NCI-H2107 (cell line): ENCODE measurements at regions not wholly inside any gene's neighbourhood (a gene's known extent, or its start where the extent isn't known, plus 50 kb on each side); places are given as distances from the start of the nearest gene placed in this dataset.

Experiments used
- DNase-seq: peaks from one replicate; lab custom pipeline; 2025; lab: John Stamatoyannopoulos, UW

DNA sequence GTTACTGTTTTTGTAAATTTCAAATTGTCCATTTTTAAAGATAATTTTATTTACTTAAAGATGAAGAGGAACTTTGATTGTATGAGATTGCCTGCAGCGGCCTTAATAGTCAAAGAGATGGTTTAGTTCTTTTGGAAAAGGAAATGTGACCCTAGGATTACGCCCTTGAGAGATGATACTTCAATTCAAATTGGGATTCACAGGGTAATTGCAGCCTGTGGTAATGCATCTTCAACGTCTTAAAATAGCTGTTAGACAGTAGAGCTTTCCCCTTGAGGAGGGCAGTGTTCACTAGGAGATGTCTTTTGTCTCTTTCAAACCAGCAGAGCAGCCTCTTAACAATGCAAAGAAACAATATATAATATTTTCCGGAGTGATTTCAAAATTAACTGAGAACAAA lies 127.1 kb downstream of the TAF11L14 start:
- no peak for DNase-seq

DNA sequence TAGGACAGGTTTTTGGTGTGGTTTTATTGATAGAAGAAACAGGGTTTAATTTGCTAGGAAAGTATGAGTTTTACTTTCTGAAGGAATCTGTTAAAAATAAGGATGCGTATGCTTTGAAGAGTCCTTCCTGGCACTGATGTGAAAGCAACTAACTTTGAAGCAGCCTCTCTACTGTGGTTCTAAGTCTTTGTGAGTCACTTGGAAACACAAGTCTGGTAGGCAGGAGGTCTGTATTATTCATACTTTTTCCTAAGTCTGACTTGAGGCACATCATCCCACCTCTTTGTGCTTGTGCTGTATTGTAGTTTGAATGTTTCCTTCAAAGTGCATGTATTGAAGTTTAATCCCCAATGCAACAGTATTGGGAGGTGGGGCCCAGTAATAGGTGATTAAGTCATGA lies 129.0 kb downstream of the TAF11L14 start:
- DNase-seq, result no peak

DNA sequence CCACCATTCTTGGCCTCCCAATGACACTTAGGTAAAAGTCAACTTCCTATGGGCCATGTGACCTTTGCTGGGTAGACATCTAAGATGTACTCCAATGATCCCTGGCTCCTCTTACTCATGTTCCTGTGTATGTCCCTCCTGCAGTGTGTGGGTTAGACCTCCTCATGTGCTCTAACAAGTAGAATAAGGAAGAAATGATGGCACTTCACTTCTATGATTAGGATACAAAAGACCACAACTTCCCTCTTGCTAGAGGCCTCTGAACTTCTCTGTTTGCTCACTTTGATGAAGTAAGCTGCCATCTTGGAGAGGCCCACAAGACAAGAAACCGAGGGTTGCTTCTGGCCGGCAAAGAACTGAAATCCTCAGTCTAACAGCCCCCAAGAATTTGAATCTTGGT lies 131.8 kb downstream of the TAF11L14 start:
- DNase-seq, result no peak

- DNase-seq, result no peak
Measured at GRCh38 chr5:17769277-17769676, 135.0 kb downstream of the TAF11L14 start.

DNA sequence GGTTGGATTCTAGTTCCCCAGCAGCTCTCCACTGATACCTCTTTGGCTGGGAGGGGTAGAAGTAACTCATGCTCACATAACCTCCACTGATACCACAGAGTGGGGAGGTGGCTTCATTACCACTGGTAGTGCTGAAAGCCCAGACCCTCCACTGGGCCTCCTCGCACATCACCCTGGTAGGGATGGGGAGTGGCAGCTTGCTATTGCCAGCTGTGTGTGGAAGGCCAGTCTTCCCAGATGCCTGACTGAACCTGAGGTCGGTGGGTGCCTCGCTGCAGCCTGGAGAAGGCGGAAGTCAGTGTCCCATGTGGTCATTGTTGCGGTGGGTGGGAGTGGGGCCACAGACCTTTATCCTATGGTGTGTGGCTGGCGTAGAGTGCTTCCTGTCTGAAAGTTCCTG lies 138.0 kb downstream of the TAF11L14 start:
- DNase-seq, result no peak

DNA sequence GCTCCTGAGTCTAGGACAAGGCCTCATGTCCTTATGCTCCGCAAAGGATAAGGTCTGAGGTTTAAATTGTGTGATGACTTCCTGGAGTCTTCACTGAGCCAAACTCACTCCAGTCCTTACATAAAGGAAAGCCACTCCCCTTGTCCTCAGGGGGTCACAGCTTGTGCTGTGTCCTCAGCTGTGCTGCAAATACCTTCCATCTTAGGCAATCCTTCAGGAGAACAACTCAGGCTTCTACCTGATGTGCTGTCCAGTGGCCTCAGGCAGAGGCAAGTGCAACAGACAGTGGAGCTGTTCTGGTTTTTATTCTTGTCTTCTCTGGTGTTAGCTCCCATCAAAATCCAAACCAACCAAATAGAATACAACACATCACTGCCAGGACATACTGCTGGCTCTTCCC lies 151.5 kb downstream of the TAF11L14 start:
- no peak for DNase-seq

DNA sequence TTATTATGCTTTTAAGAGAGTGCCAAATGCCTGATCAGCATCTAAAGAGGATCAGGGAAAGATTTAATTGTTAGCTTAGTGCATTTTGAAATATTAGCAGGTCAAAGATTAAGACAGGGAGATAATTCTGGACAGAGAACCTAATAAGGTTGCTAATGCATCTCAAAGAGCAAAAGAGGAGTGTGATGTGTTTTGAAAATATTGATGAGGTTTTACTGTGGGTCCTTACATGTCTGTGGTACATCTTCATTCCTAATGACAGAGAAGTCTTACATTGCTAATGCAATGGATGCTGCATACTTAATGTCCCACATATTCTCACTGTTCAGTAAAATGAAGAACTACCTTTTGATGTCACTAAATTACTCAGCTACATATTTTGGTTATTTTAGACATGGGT lies 154.1 kb downstream of the TAF11L14 start:
- no peak for DNase-seq

DNA sequence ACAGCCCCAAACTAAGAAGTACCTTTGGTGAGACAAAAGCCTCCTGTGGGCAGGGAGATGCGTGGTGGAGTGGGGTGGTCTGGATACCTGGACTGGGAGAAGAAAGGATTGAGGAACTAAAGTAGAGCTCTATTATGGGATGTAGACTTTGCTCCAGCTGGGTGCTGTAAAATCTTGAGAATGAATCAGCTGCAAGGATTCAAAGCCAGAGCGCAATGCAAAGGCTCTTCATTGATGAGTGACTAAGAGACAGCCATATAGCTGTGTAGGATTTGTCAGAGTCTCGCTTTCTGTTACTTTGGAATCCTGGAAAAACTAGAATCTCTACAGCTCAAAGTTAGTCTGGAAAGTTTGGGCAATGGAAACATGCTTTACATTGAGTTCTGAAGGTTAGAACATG lies 159.9 kb downstream of the TAF11L14 start:
- no peak for DNase-seq

GRCh38 chr5:17794815-17795214 lies 160.6 kb downstream of the TAF11L14 start:
- no peak for DNase-seq

DNA sequence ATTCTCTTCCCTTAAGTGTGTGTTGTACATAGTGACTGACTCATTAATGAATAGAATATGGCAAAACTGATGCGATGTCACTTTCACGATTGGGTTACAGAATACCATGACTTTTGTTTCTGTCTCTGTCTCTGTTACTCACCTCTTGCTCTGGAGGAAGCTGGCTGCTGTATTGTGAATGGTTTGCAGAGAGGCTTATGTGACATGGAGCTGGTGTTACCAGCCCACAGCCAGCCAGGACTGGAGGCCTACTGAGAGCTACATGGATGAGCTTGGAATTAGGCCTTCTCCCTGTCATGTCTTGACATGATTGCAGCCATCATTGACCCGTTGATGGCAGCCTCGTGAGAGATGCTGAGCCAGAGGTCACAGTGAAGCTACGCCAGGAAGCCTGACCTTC lies 161.9 kb downstream of the TAF11L14 start:
- no peak for DNase-seq

- no peak for DNase-seq
Measured at GRCh38 chr5:17796757-17797396, 162.6 kb downstream of the TAF11L14 start.

DNA sequence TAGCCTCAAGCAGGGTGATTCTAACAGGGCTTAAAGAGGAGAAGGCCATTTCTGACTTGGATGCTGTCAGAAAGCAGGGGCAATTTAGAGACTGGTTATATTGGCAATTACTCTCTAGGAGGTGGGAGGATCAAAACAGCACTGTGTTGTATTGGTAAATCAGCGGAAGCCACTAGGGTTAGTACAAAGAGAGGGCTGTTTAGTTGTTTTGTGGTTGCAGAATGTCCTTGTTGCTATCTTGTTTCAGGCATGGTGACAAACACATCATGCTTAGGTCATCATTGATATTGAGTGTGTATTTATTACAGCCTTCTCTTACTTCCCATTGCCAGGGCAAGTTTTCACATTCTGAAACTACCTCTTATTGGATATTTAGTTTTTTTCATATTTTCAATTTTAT lies 165.3 kb downstream of the TAF11L14 start:
- no peak for DNase-seq

DNA sequence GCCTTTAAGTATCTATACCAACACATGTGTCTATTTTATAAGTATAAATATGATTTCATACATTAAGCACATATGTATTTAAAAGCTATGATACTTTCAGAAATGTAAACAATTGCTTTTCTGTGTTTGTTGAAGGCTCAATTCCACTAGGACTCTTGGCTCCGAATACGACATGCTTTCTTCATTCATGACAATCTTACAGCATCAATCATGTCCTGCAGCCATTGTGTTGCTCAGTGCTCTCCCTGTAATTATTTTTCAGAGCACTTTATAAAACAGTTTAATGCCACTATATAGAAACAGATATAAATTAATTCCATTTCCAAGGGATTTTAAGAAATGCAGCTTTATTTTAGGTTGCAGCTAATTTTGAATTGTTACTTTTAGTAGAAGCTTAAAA lies 167.3 kb downstream of the TAF11L14 start:
- DNase-seq, result no peak

GRCh38 chr5:17802256-17802655 lies 168.0 kb downstream of the TAF11L14 start:
- DNase-seq, result no peak

DNA sequence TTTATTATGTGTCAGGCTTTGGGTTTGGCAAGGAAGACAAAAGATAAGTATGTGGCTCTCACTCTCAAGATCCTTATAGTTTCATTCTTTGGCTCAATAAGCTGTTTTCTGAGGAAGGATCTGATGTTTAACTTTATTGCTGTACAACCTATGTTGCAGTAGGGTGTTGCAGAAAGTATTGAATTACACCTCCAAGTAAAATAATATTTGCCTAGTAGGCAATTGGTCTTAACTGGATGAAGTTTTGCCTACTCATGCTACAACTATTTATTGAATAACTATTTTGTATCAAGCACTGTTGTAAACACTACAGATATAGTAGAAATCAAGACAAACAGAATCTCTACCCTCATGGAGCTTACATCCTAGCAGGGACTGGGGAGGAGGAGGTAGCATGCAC lies 169.7 kb downstream of the TAF11L14 start:
- DNase-seq, result no peak

GRCh38 chr5:17805227-17805825 lies 171.1 kb downstream of the TAF11L14 start:
- no peak for DNase-seq

- no peak for DNase-seq
Measured at GRCh38 chr5:17806818-17807468, 172.7 kb downstream of the TAF11L14 start.

DNA sequence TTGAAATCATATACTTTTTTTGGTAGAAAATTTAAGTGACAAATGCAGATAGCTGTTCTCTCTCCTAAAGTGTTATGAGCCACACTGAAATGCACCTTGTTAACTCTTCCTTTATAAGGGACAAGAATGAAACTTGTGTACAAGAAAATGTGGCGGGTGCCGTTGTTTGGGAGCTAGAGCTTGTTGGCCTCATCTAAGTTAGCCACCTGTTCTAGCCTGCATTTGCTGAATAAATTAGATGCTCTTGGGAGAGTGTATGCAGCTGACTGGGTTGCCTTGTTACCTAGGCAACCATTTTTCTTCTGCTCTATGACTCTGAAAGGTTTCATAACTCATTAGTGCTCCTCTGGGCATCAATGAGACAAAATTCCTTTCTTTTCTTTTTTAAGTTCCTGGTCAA lies 174.3 kb downstream of the TAF11L14 start:
- DNase-seq, result no peak

DNA sequence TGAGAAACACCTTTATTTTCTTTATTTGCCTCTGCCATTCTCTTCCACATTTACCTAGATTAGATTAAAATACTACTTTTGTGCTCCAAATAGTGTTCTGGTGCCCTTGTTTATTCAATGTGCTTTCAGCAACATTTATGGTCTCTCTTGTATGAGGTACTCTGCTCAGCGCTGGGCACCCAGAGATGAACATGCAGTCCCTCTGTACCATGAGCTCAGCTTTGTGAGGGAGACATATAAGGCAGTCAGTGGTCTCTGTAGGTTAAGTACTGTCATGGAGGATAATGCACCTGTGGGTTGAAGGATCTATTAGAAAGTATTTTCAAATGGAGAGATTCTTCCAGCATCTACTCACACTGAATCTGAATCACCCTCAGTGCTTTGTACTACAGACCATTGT lies 176.5 kb downstream of the TAF11L14 start:
- no peak for DNase-seq

- no peak for DNase-seq
Measured at GRCh38 chr5:17813214-17813613, 179.0 kb downstream of the TAF11L14 start.

DNA sequence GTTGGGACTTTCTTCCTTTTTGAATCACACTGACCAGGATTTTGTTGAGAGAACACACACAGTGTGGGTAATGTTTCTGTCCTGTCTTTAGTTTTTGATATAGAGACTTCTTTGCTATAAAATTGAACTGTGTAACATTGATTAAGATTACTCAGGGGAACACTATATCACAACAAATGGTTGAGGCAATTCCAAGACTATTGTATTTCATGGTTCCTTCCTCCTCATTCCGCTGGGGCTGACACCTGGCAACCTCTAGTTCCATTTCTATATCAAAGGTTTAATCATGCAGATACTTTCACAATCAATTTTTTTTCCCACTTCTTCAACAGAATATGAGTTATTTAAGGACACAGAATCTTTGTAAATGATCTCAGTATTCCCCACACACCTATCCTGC lies 182.2 kb downstream of the TAF11L14 start:
- DNase-seq, result no peak

DNA sequence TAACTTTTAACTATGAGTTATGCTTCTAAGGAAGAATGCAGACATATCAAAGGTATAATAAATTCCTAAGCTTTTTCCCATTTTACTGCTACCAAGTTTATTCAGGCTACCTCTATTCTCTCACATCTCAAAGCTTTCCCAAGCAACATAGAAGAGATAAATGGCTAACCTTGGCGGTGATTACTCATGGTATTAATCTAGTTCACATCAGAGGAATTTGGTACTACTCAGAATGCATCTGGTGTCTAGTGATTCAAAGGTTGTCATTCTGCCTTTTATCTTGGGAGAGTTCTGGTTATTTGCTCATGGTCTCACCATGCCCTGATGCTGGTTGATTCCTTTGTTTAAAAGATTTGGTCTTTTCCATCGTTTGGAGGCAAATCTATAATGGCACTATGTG lies 182.7 kb downstream of the TAF11L14 start:
- DNase-seq, result no peak

GRCh38 chr5:17817990-17818389 lies 183.7 kb downstream of the TAF11L14 start:
- no peak for DNase-seq

GRCh38 chr5:17819783-17820182 lies 185.5 kb downstream of the TAF11L14 start:
- no peak for DNase-seq
